ENCODE measurements at regions not wholly inside any gene's neighbourhood (a gene's known extent, or its start where the extent isn't known, plus 50 kb on each side); places are given as distances from the start of the nearest gene placed in this dataset.

GRCh38 chr10:78620985-78621799 is 447.6 kb upstream of the ZMIZ1 start:
- no peak for DNase-seq (ENCODE audit: low spot score)

DNA sequence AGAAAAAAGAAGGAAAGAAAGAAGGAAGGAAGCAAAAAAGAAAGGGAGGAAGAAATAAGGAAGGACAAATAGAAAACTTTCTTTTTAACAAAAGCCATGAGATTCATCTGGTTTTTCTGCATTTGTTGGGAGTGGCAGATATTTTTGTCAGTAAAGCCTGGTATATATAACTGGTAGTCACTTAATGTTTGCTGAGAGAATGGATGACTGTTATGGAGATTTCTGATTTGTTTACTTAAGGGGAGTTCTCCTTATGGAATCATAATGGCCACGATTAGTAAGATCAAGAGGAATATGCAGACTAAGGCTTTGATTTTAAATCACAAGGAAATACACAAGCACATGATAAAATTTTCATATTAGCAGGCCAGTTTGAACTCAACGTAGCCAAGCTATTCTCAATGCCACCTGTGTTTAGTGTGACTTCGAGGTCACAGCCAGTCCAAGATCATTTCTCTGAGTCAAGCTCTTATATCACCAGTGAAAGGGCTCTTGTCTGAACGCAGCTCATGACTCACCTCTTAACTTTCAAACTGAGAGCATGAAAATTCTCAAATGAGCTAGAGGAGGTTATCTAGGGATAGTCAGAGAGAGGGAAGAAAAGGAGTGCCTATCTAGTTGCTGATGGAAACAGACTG is 445.1 kb upstream of the ZMIZ1 start:
- DNase-seq (ENCODE audit: low spot score), result peak; percentile 43

DNA sequence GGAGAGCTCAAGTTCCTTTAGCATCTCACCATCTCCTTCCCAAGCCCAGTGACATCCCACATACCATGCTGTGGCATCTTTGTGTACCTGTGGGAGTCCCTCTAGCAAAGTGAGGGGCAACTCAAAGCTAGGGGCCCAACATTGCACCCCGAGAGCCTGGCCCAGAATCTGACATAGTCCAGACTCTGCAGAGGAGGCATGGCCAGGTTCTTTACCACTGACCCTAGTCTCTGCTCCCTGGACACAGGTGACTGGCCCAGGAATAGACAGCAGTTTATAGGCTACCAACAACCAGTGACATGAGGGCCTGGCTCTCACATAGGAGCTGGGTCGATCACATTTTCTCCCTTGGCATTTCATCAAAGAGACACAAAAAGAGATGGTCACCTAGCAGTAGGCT is 444.0 kb upstream of the ZMIZ1 start:
- no peak for DNase-seq (ENCODE audit: low spot score)

- DNase-seq (ENCODE audit: low spot score), result no peak
These were observed 442.3 kb upstream of the ZMIZ1 start for GRCh38 chr10:78626471-78626870.

DNA sequence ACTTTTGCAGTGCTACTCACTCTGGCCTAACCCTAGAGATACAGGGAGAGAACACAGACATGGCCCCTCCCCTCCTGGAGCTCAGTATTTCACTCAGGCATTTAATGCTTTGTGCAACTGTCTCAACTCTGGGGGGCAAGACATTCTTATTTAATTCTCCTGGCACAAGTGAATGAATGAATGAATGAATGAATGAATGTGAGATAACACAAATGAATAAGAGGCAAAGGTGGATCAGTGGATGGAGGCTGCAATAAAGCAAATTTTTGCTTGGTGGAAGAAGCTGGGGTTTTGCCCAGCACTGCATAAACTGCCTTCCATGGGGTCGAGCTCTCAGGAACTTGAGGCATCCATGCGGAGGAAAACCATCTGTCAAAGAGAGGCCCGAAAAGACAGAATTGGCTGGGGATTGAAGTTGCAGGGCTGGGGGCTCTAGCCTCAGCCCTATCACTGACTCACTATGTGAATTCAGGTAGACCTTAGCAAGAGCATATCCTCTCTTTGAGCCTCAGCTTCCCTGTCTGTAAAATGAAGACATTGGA is 441.4 kb upstream of the ZMIZ1 start:
- no peak for DNase-seq (ENCODE audit: low spot score)

- no peak for DNase-seq (ENCODE audit: low spot score)
These were observed 439.8 kb upstream of the ZMIZ1 start for GRCh38 chr10:78628976-78629375.

DNA sequence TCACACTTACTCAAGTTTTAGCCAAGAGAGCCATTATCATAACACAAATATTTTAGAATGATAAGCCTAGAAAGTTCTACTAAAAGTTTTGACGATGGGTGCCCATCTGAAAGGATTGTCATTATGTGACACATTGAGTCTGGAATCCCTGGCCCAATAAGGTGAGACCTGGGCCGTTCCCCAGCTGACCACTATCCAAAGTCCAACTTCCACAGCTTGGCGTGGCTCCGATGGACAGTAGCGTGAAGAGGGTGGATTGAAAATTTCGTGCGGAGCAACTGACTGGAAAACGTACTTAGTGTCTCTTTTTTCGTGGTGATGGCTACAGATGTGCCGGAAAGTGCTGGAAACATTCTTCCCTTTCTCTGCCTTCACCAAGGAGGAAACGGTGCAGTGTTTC is 439.0 kb upstream of the ZMIZ1 start:
- DNase-seq (ENCODE audit: low spot score), result no peak

- DNase-seq (ENCODE audit: low spot score), result no peak
These were observed 437.6 kb upstream of the ZMIZ1 start for GRCh38 chr10:78630944-78631838.

- no peak for DNase-seq (ENCODE audit: low spot score)
These were observed 434.4 kb upstream of the ZMIZ1 start for GRCh38 chr10:78634389-78634815.

- DNase-seq (ENCODE audit: low spot score), result no peak
These were observed 433.9 kb upstream of the ZMIZ1 start for GRCh38 chr10:78634835-78635234.

DNA sequence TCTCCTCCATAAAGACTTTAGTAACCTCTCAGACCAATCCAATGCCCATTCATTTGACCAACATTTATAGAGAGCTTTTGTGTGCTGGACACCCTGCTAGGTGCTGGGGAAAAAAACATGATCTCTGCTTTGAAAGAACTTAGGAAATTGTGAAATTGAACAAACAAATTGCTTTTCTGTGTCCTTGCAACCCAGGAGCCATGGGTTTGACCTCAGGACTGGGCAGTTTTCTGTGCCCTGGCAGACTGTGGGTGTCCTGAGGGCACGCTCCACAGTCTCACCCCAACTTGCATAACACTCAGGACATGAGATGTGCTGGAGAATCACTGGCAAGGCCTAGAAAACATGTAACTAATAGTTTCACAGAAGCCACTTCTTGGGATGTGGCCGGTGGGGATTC is 429.1 kb upstream of the ZMIZ1 start:
- DNase-seq (ENCODE audit: low spot score), result no peak

DNA sequence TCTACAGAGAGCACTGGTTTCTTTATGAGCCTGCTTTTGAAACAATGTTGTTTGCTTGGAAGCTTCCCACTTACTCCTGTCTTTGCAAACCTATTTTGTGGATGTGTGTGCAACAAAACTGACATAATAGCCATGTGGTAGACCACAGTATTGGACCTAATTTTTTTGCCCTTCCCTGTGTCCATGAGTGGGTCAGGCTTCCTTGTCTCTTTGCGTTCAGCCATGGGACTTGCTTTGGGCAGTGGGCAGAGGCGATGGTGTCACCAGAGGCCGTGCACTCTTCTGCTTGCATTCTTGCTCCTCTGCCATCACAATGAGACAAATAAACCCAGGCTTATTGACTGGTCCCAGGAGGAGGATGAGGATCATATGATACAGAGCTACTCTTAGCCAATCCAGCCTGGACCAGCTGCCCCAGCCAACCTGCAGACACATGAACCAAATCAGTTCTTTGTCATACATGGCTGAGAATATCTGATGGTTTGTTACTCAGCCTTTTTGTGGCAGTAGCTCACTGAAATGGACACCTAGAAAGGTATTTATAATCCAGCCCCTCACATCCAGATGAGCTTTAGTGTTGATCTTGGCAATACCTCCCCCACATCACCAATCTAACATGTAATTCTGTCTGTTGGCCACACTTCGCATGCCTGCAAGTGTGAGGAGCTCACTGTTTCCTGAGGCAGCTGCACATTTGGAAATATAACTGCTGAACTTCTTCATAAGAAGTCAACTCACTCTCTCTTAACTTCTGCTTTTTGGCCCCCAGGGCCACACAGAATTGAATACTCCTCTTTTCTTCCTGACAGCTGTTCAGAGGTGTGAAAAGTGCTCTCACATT is 427.8 kb upstream of the ZMIZ1 start:
- no peak for DNase-seq (ENCODE audit: low spot score)

DNA sequence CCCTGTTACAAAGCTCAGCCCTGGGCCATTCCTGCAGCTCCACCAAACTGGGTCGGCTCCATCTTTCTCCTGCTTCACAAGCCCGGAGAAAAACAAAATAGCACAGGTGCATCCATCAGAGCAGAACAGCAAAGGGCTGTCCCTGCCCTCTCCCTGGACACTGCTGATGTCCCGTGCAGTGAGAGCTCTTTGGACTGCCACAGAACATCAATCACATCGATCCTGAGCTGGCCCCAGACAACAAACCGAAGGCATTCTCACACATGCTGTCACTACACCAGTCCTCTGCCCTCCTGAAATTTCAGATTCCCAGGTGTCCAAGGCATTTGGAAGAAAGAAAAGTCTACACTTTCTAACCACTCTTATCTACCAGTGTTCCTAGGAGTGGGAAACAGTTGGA is 427.1 kb upstream of the ZMIZ1 start:
- DNase-seq (ENCODE audit: low spot score), result no peak

DNA sequence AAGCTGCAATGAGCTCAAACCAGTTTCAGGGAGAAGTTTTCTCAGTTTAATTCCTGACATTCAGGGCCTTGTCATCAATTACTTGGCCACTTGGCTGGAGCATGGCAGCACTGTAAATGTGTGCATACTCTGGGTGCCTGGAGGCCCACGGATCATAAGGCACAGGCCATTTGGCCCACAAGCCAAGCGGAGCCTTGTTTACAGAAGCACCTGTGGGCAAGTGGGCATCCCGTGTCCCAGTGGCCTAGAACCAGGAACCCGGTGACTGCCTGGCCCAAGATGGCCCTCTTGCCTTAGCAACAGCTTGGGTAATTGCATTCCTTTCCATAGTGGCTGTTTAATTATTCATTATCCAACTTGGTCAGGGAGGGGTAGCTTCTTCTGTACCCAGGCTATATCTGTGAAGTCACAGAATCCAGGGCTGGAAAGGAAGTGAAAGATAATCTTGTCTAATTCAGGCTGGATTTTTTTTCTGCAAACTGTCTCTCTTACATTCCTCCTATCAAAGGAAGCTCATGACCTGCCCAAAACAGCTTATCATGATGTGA is 426.4 kb upstream of the ZMIZ1 start:
- DNase-seq (ENCODE audit: low spot score), result no peak

GRCh38 chr10:78643513-78643912 is 425.3 kb upstream of the ZMIZ1 start:
- no peak for DNase-seq (ENCODE audit: low spot score)

GRCh38 chr10:78644550-78644949 is 424.2 kb upstream of the ZMIZ1 start:
- no peak for DNase-seq (ENCODE audit: low spot score)

DNA sequence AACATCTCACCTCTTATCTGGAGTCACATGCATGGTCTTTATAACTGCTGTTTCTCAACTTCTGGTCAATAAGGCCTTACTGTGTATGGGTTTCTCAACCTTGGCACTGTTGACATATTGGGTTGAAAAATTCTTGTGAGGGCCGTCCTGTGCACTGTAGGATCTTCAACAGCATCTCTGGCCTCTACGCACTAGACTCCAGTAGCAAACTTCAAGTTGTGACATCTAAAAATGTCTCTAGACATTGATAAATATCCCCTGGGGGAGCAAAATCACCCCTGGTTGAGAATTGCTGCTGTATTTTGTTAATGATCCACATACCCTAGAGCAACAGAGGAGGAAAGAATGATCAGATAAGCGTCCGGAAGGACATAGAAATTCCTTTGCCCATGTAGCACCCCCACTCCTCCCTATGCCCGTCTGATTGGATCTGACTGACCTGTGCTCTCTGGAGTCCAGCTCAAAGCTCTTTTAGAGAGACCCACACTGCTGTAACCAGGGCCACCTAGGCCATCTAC is 423.5 kb upstream of the ZMIZ1 start:
- no peak for DNase-seq (ENCODE audit: low spot score)

DNA sequence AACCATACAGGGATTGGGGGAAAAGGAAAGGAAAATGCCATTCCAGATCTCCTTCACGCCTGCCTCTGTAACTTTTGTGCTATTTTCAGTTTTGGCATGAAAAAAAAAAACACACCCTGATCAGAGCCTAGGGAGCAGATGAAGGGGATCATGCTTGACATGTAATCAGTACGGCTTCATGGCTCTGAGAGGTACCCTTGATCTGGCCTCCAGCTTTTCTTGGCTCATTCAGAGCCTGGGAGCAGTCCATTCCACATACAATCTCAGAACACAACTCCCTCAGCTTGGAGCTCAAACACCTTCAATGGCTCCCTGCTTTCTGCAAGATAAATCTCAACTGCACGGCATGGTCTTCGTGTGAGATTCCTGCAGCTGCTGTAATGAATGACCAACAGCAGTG is 422.8 kb upstream of the ZMIZ1 start:
- DNase-seq (ENCODE audit: low spot score), result no peak

GRCh38 chr10:78648256-78648860 is 420.4 kb upstream of the ZMIZ1 start:
- DNase-seq (ENCODE audit: low spot score), result no peak

DNA sequence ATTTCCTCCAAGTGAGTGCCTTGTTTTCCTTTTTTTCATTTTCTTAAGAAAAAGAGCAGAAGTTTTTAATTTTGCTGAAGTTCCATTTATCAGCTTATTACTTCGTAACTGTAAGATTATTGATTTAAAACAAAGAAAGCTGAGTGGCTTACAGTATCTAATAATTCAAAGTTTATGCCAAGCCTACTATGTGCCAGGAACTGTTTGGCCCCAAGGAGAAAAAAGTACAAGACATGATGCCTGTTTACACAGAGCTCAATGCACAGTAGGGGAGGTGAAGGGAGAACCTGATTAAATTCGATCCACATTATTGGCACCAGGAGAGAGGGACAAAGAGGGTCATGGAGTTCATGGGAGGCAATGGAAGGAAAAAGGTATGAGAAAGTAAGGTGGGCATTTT is 419.3 kb upstream of the ZMIZ1 start:
- no peak for DNase-seq (ENCODE audit: low spot score)

GRCh38 chr10:78650122-78650521 is 418.6 kb upstream of the ZMIZ1 start:
- DNase-seq (ENCODE audit: low spot score), result no peak

Data from putamen (tissue), 1 donor.